Endothelial cell of umbilical vein (primary cell): ENCODE measurements at regions not wholly inside any gene's neighbourhood (a gene's known extent, or its start where the extent isn't known, plus 50 kb on each side); places are given as distances from the start of the nearest gene placed in this dataset.

Source experiments
- BruUV-seq: library from RNA; stranded (reverse); fragments of 400-500 nt; replicated peaks from 2 replicates; lab custom pipeline; 2021; lab: Mats Ljungman, UMichigan
- CTCF ChIA-PET: fragments of 300-600, 350-600 bp; sonication (Branson Sonifier 250); formaldehyde crosslinking; loops from one replicate; lab custom pipeline; 2021; ENCODE audit warnings: antibody characterized with exemption, inconsistent platforms; lab: Charles Lee
- POLR2A ChIA-PET: fragments of 300-600, 350-600 bp; sonication (Branson Sonifier 250); formaldehyde crosslinking; loops from one replicate; lab custom pipeline; 2021; ENCODE audit warnings: antibody characterized with exemption, inconsistent platforms; lab: Charles Lee
- DNase-seq: peaks from one replicate; pipeline ENCODE4 v3.0.0-alpha.2; 2011; ENCODE audit warnings: low read depth, low spot score
- FAIRE-seq: peaks from 2 replicates; lab custom pipeline; 2011; peaks lifted over from hg19 to GRCh38; lab: Jason Lieb, UNC
- H2AFZ ChIP-seq: 2 replicates; pipeline ENCODE4 v1.6.0; 2012; ENCODE audit warnings: low read depth, low read length, control low read depth, inconsistent platforms
- H3K27ac ChIP-seq: 2 replicates; pipeline ENCODE4 v1.5.1; 2011; ENCODE audit warnings: low read depth, mild to moderate bottlenecking, control low read depth, low read length, moderate library complexity; ENCODE audit not compliant: insufficient read depth
- H3K27me3 ChIP-seq, 2 experiments: 2 replicates each; pipeline versions ENCODE4 v1.6.0 to v1.6.1; 2011; ENCODE audit warnings: low read length in 2 of 2, mixed read lengths in 1 of 2; ENCODE audit not compliant: control insufficient read depth in 2 of 2, insufficient read depth in 2 of 2
- H3K36me3 ChIP-seq, 2 experiments: 2 replicates in 1 of 2; 3 replicates in 1 of 2; pipeline ENCODE4 v1.5.1; 2011; ENCODE audit warnings: low read length in 2 of 2, mild to moderate bottlenecking in 1 of 2, moderate library complexity in 1 of 2; ENCODE audit not compliant: control insufficient read depth in 2 of 2, insufficient read depth in 2 of 2; ENCODE audit errors: extremely low read depth in 1 of 2
- H3K4me1 ChIP-seq: 3 replicates; pipeline ENCODE4 v1.5.1; 2011; ENCODE audit warnings: mild to moderate bottlenecking, low read length; ENCODE audit not compliant: control insufficient read depth, insufficient read depth; ENCODE audit errors: extremely low read depth
- H3K4me2 ChIP-seq: 2 replicates; pipeline ENCODE4 v1.6.1; 2011; ENCODE audit warnings: low read length, control low read depth, mixed read lengths; ENCODE audit not compliant: insufficient read depth
- H3K4me3 ChIP-seq, 3 experiments: fragments of 200-600 bp in 1 of 3; sonication (generic), shearing (Covaris generic) in 1 of 3; replicated peaks in 1 of 3; 2 replicates each; pipeline ENCODE4 v1.5.1; 2011 to 2016; ENCODE audit warnings: control low read depth in 3 of 3, low read length in 3 of 3, mild to moderate bottlenecking in 2 of 3, inconsistent platforms in 1 of 3, low read depth in 1 of 3, moderate library complexity in 1 of 3; ENCODE audit not compliant: insufficient read depth in 1 of 3
- H3K79me2 ChIP-seq: 2 replicates; pipeline ENCODE4 v1.6.0; 2012; ENCODE audit warnings: low read length, inconsistent platforms; ENCODE audit not compliant: control insufficient read depth, insufficient read depth
- H3K9ac ChIP-seq: replicated peaks from 2 replicates; pipeline ENCODE3; 2011; ENCODE audit warnings: low read length, control low read depth; ENCODE audit not compliant: insufficient read depth; ENCODE audit errors: extremely low read depth
- H3K9me1 ChIP-seq: replicated peaks from 3 replicates; pipeline ENCODE4 v1.6.0; 2011; ENCODE audit warnings: mild to moderate bottlenecking, low read length; ENCODE audit not compliant: control insufficient read depth, insufficient read depth; ENCODE audit errors: extremely low read depth
- H3K9me3 ChIP-seq: replicated peaks from 2 replicates; pipeline ENCODE4 v1.5.1; 2012; ENCODE audit warnings: low read length, inconsistent platforms; ENCODE audit not compliant: control insufficient read depth, insufficient read depth
- H4K20me1 ChIP-seq: replicated peaks from 2 replicates; pipeline ENCODE3; 2011; ENCODE audit warnings: mild to moderate bottlenecking, low read length; ENCODE audit not compliant: control insufficient read depth, insufficient read depth; ENCODE audit errors: extremely low read depth
- EZH2 ChIP-seq: IDR thresholded peaks from 2 replicates; pipeline ENCODE4 v1.6.1; 2012; ENCODE audit warnings: borderline replicate concordance, low read depth, mild to moderate bottlenecking, moderate library complexity, low read length, inconsistent platforms; ENCODE audit not compliant: severe bottlenecking
- FOS ChIP-seq: IDR thresholded peaks from 2 replicates; pipeline ENCODE4 v1.6.1; 2011; ENCODE audit warnings: mild to moderate bottlenecking, low read length, moderate library complexity, borderline replicate concordance; ENCODE audit not compliant: insufficient read depth
- GATA2 ChIP-seq: IDR thresholded peaks from 2 replicates; pipeline ENCODE4 v1.7.0; 2011; ENCODE audit warnings: low read depth, mild to moderate bottlenecking, moderate library complexity, mixed read lengths, low read length; ENCODE audit not compliant: insufficient read length, insufficient read depth
- JUN ChIP-seq: IDR thresholded peaks from 2 replicates; pipeline ENCODE4 v1.6.1; 2011; ENCODE audit warnings: borderline replicate concordance, low read depth; ENCODE audit not compliant: insufficient read length, insufficient read depth
- MYC ChIP-seq: IDR thresholded peaks from one replicate; pipeline ENCODE4 v1.6.1; 2011; ENCODE audit warnings: mild to moderate bottlenecking, low read depth, low read length
- POLR2A ChIP-seq: IDR thresholded peaks from 2 replicates; pipeline ENCODE4 v1.6.1; 2012; ENCODE audit warnings: low read depth, mild to moderate bottlenecking, control low read depth, low read length
- POLR2AphosphoS5 ChIP-seq: IDR thresholded peaks from 2 replicates; pipeline ENCODE4 v1.6.1; 2012; ENCODE audit warnings: low read depth, mild to moderate bottlenecking, control low read depth, low read length, moderate library complexity; ENCODE audit not compliant: insufficient read depth
- dilution Hi-C: fragments of 300-500 bp; cut with MboI; formaldehyde crosslinking; loops from one replicate; pipeline ENCODE4 v1.15.0; 2019; ENCODE audit warnings: low sequenced_read_pairs; ENCODE audit not compliant: extremely low pct_ligation_motif_present
- intact Hi-C: fragments of 100-400 bp; cut with micrococcal nuclease; formaldehyde crosslinking; loops from one replicate; pipeline ENCODE4 v1.10.0; 2022
- TF ChIP-seq, protein P1 (sequence below): IDR thresholded peaks from 2 replicates; pipeline ENCODE4 v1.6.1; 2011; ENCODE audit not compliant: insufficient read depth, insufficient read length
- TF ChIP-seq, protein P2 (sequence below), 2 donors: IDR thresholded peaks; 1 replicate in 1 of 2; 2 replicates in 1 of 2; pipeline ENCODE4 v1.5.1; 2011; ENCODE audit warnings: low read length in 2 of 2, mild to moderate bottlenecking in 2 of 2, moderate library complexity in 2 of 2, control low read depth in 1 of 2, inconsistent platforms in 1 of 2, low read depth in 1 of 2; ENCODE audit not compliant: insufficient read depth in 1 of 2; ENCODE audit errors: extremely low read depth in 1 of 2

DNA sequence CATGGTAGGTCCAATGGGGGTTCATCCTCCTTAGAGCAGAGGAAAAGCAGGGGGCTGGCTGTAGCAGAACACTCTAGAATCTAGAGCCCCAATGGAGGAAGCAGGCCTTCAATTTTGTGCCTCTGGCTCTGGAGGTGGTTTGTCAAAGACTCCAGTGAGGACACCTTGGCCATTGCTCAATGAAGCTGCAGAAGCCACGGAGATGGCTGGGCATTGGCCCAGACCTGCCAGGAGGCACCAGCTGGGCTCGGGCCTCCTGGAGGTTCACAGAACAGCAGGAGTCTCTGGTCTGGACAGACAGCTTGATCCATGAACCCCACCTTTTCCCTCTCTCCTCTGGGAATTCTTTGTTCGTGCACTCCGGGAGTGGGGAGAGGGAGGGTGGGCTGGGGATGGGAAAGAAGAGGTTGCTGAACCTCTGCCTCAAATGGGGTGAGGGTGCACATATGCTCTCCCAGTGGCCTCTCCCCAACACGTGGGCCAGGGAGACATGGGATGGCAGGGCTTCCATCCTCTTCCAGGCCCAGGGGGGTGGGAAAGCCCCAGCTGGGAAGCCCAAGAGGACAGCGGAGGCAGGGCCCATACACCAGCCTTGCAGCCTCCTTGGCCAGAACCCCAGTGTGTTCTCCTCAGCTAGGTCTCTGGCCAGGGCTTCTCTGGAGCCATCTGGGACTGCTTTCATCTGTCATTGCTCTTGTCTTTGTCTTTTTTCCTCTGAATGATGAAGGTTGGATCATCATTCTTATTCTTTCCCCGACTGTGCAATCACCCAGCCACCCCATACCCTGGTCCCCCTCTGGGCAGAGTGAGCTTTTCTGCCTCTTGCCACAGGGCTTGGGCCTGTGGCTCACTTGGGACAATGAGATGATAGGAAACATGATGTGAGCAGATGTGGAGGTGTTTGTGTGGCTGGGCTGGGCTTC is 1019.4 kb downstream of the BRD1 start:
- CTCF ChIA-PET = no interaction called here
- H3K36me3 ChIP-seq = no peaks in the 10 kb centered on the region
- no peaks in the 10 kb centered on the region for H3K4me1 ChIP-seq
- H3K79me2 ChIP-seq = no peaks in the 10 kb centered on the region
- FAIRE-seq = no peak
- H3K9me1 ChIP-seq = no peaks in the 10 kb centered on the region
- intact Hi-C loops = no loop called here
- dilution Hi-C loops = no loop called here
- H3K27ac ChIP-seq = no peak overlapping the region
- TF ChIP-seq, protein P1, sequence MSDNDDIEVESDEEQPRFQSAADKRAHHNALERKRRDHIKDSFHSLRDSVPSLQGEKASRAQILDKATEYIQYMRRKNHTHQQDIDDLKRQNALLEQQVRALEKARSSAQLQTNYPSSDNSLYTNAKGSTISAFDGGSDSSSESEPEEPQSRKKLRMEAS = no peak
- no peak for TF ChIP-seq JUN
- no peak for TF ChIP-seq FOS
- TF ChIP-seq POLR2A = no peak
- TF ChIP-seq GATA2 = no peak
- TF ChIP-seq POLR2AphosphoS5 = no peak
- no peak for TF ChIP-seq EZH2
- TF ChIP-seq, protein P2, sequence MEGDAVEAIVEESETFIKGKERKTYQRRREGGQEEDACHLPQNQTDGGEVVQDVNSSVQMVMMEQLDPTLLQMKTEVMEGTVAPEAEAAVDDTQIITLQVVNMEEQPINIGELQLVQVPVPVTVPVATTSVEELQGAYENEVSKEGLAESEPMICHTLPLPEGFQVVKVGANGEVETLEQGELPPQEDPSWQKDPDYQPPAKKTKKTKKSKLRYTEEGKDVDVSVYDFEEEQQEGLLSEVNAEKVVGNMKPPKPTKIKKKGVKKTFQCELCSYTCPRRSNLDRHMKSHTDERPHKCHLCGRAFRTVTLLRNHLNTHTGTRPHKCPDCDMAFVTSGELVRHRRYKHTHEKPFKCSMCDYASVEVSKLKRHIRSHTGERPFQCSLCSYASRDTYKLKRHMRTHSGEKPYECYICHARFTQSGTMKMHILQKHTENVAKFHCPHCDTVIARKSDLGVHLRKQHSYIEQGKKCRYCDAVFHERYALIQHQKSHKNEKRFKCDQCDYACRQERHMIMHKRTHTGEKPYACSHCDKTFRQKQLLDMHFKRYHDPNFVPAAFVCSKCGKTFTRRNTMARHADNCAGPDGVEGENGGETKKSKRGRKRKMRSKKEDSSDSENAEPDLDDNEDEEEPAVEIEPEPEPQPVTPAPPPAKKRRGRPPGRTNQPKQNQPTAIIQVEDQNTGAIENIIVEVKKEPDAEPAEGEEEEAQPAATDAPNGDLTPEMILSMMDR (IDR thresholded peaks at IDR 0.05; ENCODE audit: extremely low read depth in 1 of 2, insufficient read depth in 1 of 2, low read depth in 1 of 2, low read length in 2 of 2) = no peak
- no peak for TF ChIP-seq MYC
- H3K4me2 ChIP-seq = no peak overlapping the region
- no peak for DNase-seq
- H2AFZ ChIP-seq = no peak overlapping the region
- no peak overlapping the region for H3K4me3 ChIP-seq
- H3K9me3 ChIP-seq = peaks cover 11% of the 10 kb centered on the region
- H3K9ac ChIP-seq = no peak overlapping the region
- H3K27me3 ChIP-seq = no peaks in the 10 kb centered on the region
- POLR2A ChIA-PET = no interaction called here
- no TSS peak for BruUV-seq
- H4K20me1 ChIP-seq = no peaks in the 10 kb centered on the region
